Endothelial cell of umbilical vein (primary cell): ENCODE measurements at regions not wholly inside any gene's neighbourhood (a gene's known extent, or its start where the extent isn't known, plus 50 kb on each side); places are given as distances from the start of the nearest gene placed in this dataset.

ENCODE experiments used
- BruUV-seq: library from RNA; stranded (reverse); fragments of 400-500 nt; replicated peaks from 2 replicates; lab custom pipeline; 2021; lab: Mats Ljungman, UMichigan
- CTCF ChIA-PET: fragments of 300-600, 350-600 bp; sonication (Branson Sonifier 250); formaldehyde crosslinking; loops from one replicate; lab custom pipeline; 2021; ENCODE audit warnings: antibody characterized with exemption, inconsistent platforms; lab: Charles Lee
- POLR2A ChIA-PET: fragments of 300-600, 350-600 bp; sonication (Branson Sonifier 250); formaldehyde crosslinking; loops from one replicate; lab custom pipeline; 2021; ENCODE audit warnings: antibody characterized with exemption, inconsistent platforms; lab: Charles Lee
- DNase-seq: peaks from one replicate; pipeline ENCODE4 v3.0.0-alpha.2; 2011; ENCODE audit warnings: low read depth, low spot score
- FAIRE-seq: peaks from 2 replicates; lab custom pipeline; 2011; peaks lifted over from hg19 to GRCh38; lab: Jason Lieb, UNC
- H2AFZ ChIP-seq: 2 replicates; pipeline ENCODE4 v1.6.0; 2012; ENCODE audit warnings: low read depth, low read length, control low read depth, inconsistent platforms
- H3K27ac ChIP-seq: 2 replicates; pipeline ENCODE4 v1.5.1; 2011; ENCODE audit warnings: low read depth, mild to moderate bottlenecking, control low read depth, low read length, moderate library complexity; ENCODE audit not compliant: insufficient read depth
- H3K27me3 ChIP-seq, 2 experiments: 2 replicates each; pipeline versions ENCODE4 v1.6.0 to v1.6.1; 2011; ENCODE audit warnings: low read length in 2 of 2, mixed read lengths in 1 of 2; ENCODE audit not compliant: control insufficient read depth in 2 of 2, insufficient read depth in 2 of 2
- H3K36me3 ChIP-seq, 2 experiments: 2 replicates in 1 of 2; 3 replicates in 1 of 2; pipeline ENCODE4 v1.5.1; 2011; ENCODE audit warnings: low read length in 2 of 2, mild to moderate bottlenecking in 1 of 2, moderate library complexity in 1 of 2; ENCODE audit not compliant: control insufficient read depth in 2 of 2, insufficient read depth in 2 of 2; ENCODE audit errors: extremely low read depth in 1 of 2
- H3K4me1 ChIP-seq: 3 replicates; pipeline ENCODE4 v1.5.1; 2011; ENCODE audit warnings: mild to moderate bottlenecking, low read length; ENCODE audit not compliant: control insufficient read depth, insufficient read depth; ENCODE audit errors: extremely low read depth
- H3K4me2 ChIP-seq: 2 replicates; pipeline ENCODE4 v1.6.1; 2011; ENCODE audit warnings: low read length, control low read depth, mixed read lengths; ENCODE audit not compliant: insufficient read depth
- H3K4me3 ChIP-seq, 3 experiments: fragments of 200-600 bp in 1 of 3; sonication (generic), shearing (Covaris generic) in 1 of 3; replicated peaks in 1 of 3; 2 replicates each; pipeline ENCODE4 v1.5.1; 2011 to 2016; ENCODE audit warnings: control low read depth in 3 of 3, low read length in 3 of 3, mild to moderate bottlenecking in 2 of 3, inconsistent platforms in 1 of 3, low read depth in 1 of 3, moderate library complexity in 1 of 3; ENCODE audit not compliant: insufficient read depth in 1 of 3
- H3K79me2 ChIP-seq: 2 replicates; pipeline ENCODE4 v1.6.0; 2012; ENCODE audit warnings: low read length, inconsistent platforms; ENCODE audit not compliant: control insufficient read depth, insufficient read depth
- H3K9ac ChIP-seq: replicated peaks from 2 replicates; pipeline ENCODE3; 2011; ENCODE audit warnings: low read length, control low read depth; ENCODE audit not compliant: insufficient read depth; ENCODE audit errors: extremely low read depth
- H3K9me1 ChIP-seq: replicated peaks from 3 replicates; pipeline ENCODE4 v1.6.0; 2011; ENCODE audit warnings: mild to moderate bottlenecking, low read length; ENCODE audit not compliant: control insufficient read depth, insufficient read depth; ENCODE audit errors: extremely low read depth
- H3K9me3 ChIP-seq: replicated peaks from 2 replicates; pipeline ENCODE4 v1.5.1; 2012; ENCODE audit warnings: low read length, inconsistent platforms; ENCODE audit not compliant: control insufficient read depth, insufficient read depth
- H4K20me1 ChIP-seq: replicated peaks from 2 replicates; pipeline ENCODE3; 2011; ENCODE audit warnings: mild to moderate bottlenecking, low read length; ENCODE audit not compliant: control insufficient read depth, insufficient read depth; ENCODE audit errors: extremely low read depth
- CTCF ChIP-seq, 2 donors: IDR thresholded peaks; 1 replicate in 1 of 2; 2 replicates in 1 of 2; pipeline ENCODE4 v1.5.1; 2011; ENCODE audit warnings: low read length in 2 of 2, mild to moderate bottlenecking in 2 of 2, moderate library complexity in 2 of 2, control low read depth in 1 of 2, inconsistent platforms in 1 of 2, low read depth in 1 of 2; ENCODE audit not compliant: insufficient read depth in 1 of 2; ENCODE audit errors: extremely low read depth in 1 of 2
- EZH2 ChIP-seq: IDR thresholded peaks from 2 replicates; pipeline ENCODE4 v1.6.1; 2012; ENCODE audit warnings: borderline replicate concordance, low read depth, mild to moderate bottlenecking, moderate library complexity, low read length, inconsistent platforms; ENCODE audit not compliant: severe bottlenecking
- FOS ChIP-seq: IDR thresholded peaks from 2 replicates; pipeline ENCODE4 v1.6.1; 2011; ENCODE audit warnings: mild to moderate bottlenecking, low read length, moderate library complexity, borderline replicate concordance; ENCODE audit not compliant: insufficient read depth
- GATA2 ChIP-seq: IDR thresholded peaks from 2 replicates; pipeline ENCODE4 v1.7.0; 2011; ENCODE audit warnings: low read depth, mild to moderate bottlenecking, moderate library complexity, mixed read lengths, low read length; ENCODE audit not compliant: insufficient read length, insufficient read depth
- JUN ChIP-seq: IDR thresholded peaks from 2 replicates; pipeline ENCODE4 v1.6.1; 2011; ENCODE audit warnings: borderline replicate concordance, low read depth; ENCODE audit not compliant: insufficient read length, insufficient read depth
- MAX ChIP-seq: IDR thresholded peaks from 2 replicates; pipeline ENCODE4 v1.6.1; 2011; ENCODE audit not compliant: insufficient read depth, insufficient read length
- MYC ChIP-seq: IDR thresholded peaks from one replicate; pipeline ENCODE4 v1.6.1; 2011; ENCODE audit warnings: mild to moderate bottlenecking, low read depth, low read length
- POLR2A ChIP-seq: IDR thresholded peaks from 2 replicates; pipeline ENCODE4 v1.6.1; 2012; ENCODE audit warnings: low read depth, mild to moderate bottlenecking, control low read depth, low read length
- POLR2AphosphoS5 ChIP-seq: IDR thresholded peaks from 2 replicates; pipeline ENCODE4 v1.6.1; 2012; ENCODE audit warnings: low read depth, mild to moderate bottlenecking, control low read depth, low read length, moderate library complexity; ENCODE audit not compliant: insufficient read depth
- dilution Hi-C: fragments of 300-500 bp; cut with MboI; formaldehyde crosslinking; loops from one replicate; pipeline ENCODE4 v1.15.0; 2019; ENCODE audit warnings: low sequenced_read_pairs; ENCODE audit not compliant: extremely low pct_ligation_motif_present
- intact Hi-C: fragments of 100-400 bp; cut with micrococcal nuclease; formaldehyde crosslinking; loops from one replicate; pipeline ENCODE4 v1.10.0; 2022

- TF ChIP-seq FOS (no peak), POLR2A (no peak), MAX (no peak), GATA2 (no peak), POLR2AphosphoS5 (no peak), JUN (no peak), MYC (no peak), EZH2 (no peak), CTCF (IDR thresholded peaks at IDR 0.05; ENCODE audit: extremely low read depth in 1 of 2, insufficient read depth in 1 of 2, low read depth in 1 of 2, low read length in 2 of 2) (no peak)
Observed at GRCh38 chr5:36787365-36788093, 89.0 kb upstream of the NIPBL start.

More at GRCh38 chr5:36787365-36788093, 89.0 kb upstream of the NIPBL start:
- Histone ChIP-seq H3K27me3 (no peaks in the 10 kb centered on the region), H2AFZ (no peak overlapping the region), H3K9me3 (no peaks in the 10 kb centered on the region), H3K4me1 (no peaks in the 10 kb centered on the region), H3K9me1 (no peaks in the 10 kb centered on the region), H3K27ac (no peak overlapping the region), H4K20me1 (no peaks in the 10 kb centered on the region), H3K4me2 (no peak overlapping the region), H3K4me3 (no peak overlapping the region), H3K79me2 (no peaks in the 10 kb centered on the region), H3K9ac (no peak overlapping the region), H3K36me3 (no peaks in the 10 kb centered on the region)
- POLR2A ChIA-PET: no interaction called here
- dilution Hi-C loops: no loop called here
- CTCF ChIA-PET: no interaction called here
- BruUV-seq: no TSS peak
- DNase-seq (no peak), FAIRE-seq (no peak)
- intact Hi-C loops: no loop called here
